ENCODE measurements at regions not wholly inside any gene's neighbourhood (a gene's known extent, or its start where the extent isn't known, plus 50 kb on each side); places are given as distances from the start of the nearest gene placed in this dataset.

GRCh38 chr18:73691118-73691517, 456.5 kb downstream of the FBXO15 start:
- CTCF ChIA-PET: interaction anchor here (0.7 kb wide), 1 partner anchor 44 kb away, joined by 3 read pairs; no protein-coding TSS in a partner anchor
- Mint-ChIP-seq H3K9me3 (ENCODE audit: unreplicated experiment) (peaks cover 7% of the 10 kb centered on the region), H3K27ac (ENCODE audit: low read depth, unreplicated experiment) (no peak overlapping the region), H3K4me1 (ENCODE audit: insufficient read depth, unreplicated experiment) (peaks cover 13% of the 10 kb centered on the region), H3K36me3 (ENCODE audit: insufficient read depth, unreplicated experiment) (no peaks in the 10 kb centered on the region), H3K27me3 (ENCODE audit: insufficient read depth, unreplicated experiment) (no peaks in the 10 kb centered on the region), H3K4me3 (ENCODE audit: unreplicated experiment) (no peak overlapping the region)
- no TSS peak for BruUV-seq (replicated peaks)
- DNase-seq (ENCODE audit: unreplicated experiment): no peak
- intact Hi-C loops (cut with micrococcal nuclease): no loop called here
- TF ChIP-seq CTCF (IDR thresholded peaks at IDR 0.05; ENCODE audit: unreplicated experiment): no peak
- POLR2A ChIA-PET: no interaction called here

GRCh38 chr18:73690222-73690621, 457.4 kb downstream of the FBXO15 start:
- no TSS peak for BruUV-seq (replicated peaks)
- intact Hi-C loops (cut with micrococcal nuclease): no loop called here
- peaks cover 7% of the 10 kb centered on the region for H3K9me3 Mint-ChIP-seq (ENCODE audit: unreplicated experiment)
- CTCF ChIA-PET: interaction anchor here (0.7 kb wide), 1 partner anchor 76 kb away, joined by 3 read pairs; no protein-coding TSS in a partner anchor
- POLR2A ChIA-PET: interaction anchor here (0.9 to 2.8 kb wide), 2 partner anchors 15 to 75 kb away, joined by 3 to 8 read pairs; no protein-coding TSS in a partner anchor
- peaks cover 13% of the 10 kb centered on the region for H3K4me1 Mint-ChIP-seq (ENCODE audit: insufficient read depth, unreplicated experiment)
- no peak for DNase-seq (ENCODE audit: unreplicated experiment)
- H3K27me3 Mint-ChIP-seq (ENCODE audit: insufficient read depth, unreplicated experiment): no peaks in the 10 kb centered on the region
- no peak for TF ChIP-seq CTCF (IDR thresholded peaks at IDR 0.05; ENCODE audit: unreplicated experiment)
- no peaks in the 10 kb centered on the region for H3K36me3 Mint-ChIP-seq (ENCODE audit: insufficient read depth, unreplicated experiment)
- H3K4me3 Mint-ChIP-seq (ENCODE audit: unreplicated experiment): no peak overlapping the region
- H3K27ac Mint-ChIP-seq (ENCODE audit: low read depth, unreplicated experiment): peak overlapping the region; percentile 62

DNA sequence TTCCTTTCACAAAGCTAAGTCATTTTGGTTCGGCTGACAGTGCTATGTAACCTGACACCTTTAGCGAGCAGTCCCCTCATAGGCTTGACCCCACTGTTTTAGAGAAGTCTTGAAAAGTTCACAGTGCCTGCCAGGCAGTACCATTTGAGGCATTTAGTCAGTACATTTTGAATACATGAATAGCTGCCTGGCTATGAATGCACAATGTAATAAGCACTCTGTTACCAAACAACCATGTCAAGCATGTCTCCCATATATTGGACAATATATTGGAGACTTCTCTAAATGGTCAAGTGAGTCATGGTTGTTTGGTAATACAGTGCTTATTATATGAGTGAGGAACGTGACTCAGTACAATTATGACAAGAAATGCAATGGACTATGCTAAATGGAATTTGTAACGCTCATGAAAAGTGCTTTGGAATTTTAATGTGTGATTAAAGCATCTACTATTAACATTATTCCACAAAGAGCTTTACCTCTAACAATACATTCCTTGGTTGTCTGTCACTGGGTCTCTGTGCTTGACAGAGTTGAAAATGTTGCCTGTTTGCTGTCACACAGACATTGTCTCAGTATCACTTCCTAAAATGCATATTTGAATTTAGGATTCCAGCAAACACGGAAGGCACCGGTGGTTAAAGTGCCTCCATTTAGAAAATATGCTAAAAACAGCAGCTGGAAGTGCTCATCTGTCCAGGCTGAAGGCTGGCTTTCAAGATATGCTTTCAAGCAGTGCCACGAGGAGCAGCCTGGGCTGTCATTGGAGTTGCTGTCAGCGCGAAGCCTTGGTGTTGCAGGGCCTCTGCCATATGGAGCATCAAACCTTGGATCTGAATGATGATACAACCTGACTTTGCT, 458.6 kb downstream of the FBXO15 start:
- H3K27ac Mint-ChIP-seq (ENCODE audit: low read depth, unreplicated experiment): no peak overlapping the region
- H3K9me3 Mint-ChIP-seq (ENCODE audit: unreplicated experiment): peaks cover 7% of the 10 kb centered on the region
- no peaks in the 10 kb centered on the region for H3K36me3 Mint-ChIP-seq (ENCODE audit: insufficient read depth, unreplicated experiment)
- no peaks in the 10 kb centered on the region for H3K27me3 Mint-ChIP-seq (ENCODE audit: insufficient read depth, unreplicated experiment)
- TF ChIP-seq CTCF (IDR thresholded peaks at IDR 0.05; ENCODE audit: unreplicated experiment): no peak
- H3K4me1 Mint-ChIP-seq (ENCODE audit: insufficient read depth, unreplicated experiment): peaks cover 22% of the 10 kb centered on the region
- CTCF ChIA-PET: interaction anchor here (0.6 to 1.2 kb wide), 2 partner anchors 36 to 43 kb away, joined by 3 to 4 read pairs; no protein-coding TSS in a partner anchor
- intact Hi-C loops (cut with micrococcal nuclease): loop anchor here (10.0 kb wide), 1 partner anchor 74 kb away; no protein-coding TSS in a partner anchor
- BruUV-seq (replicated peaks): no TSS peak
- POLR2A ChIA-PET: interaction anchor here (0.7 to 2.8 kb wide), 4 partner anchors 8 to 74 kb away, joined by 3 to 8 read pairs (median 4); no protein-coding TSS in a partner anchor
- no peak overlapping the region for H3K4me3 Mint-ChIP-seq (ENCODE audit: unreplicated experiment)
- peak; percentile 82 for DNase-seq (ENCODE audit: unreplicated experiment)

GRCh38 chr18:73688161-73688560, 459.5 kb downstream of the FBXO15 start:
- H3K27ac Mint-ChIP-seq (ENCODE audit: low read depth, unreplicated experiment): no peak overlapping the region
- intact Hi-C loops (cut with micrococcal nuclease): loop anchor here (10.0 kb wide), 1 partner anchor 73 kb away; no protein-coding TSS in a partner anchor
- POLR2A ChIA-PET: interaction anchor here (0.7 to 2.8 kb wide), 4 partner anchors 8 to 73 kb away, joined by 3 to 8 read pairs (median 4); no protein-coding TSS in a partner anchor
- H3K4me3 Mint-ChIP-seq (ENCODE audit: unreplicated experiment): no peak overlapping the region
- H3K4me1 Mint-ChIP-seq (ENCODE audit: insufficient read depth, unreplicated experiment): peaks cover 27% of the 10 kb centered on the region
- CTCF ChIA-PET: interaction anchor here (1.2 kb wide), 1 partner anchor 35 kb away, joined by 4 read pairs; no protein-coding TSS in a partner anchor
- H3K36me3 Mint-ChIP-seq (ENCODE audit: insufficient read depth, unreplicated experiment): no peaks in the 10 kb centered on the region
- no peak for DNase-seq (ENCODE audit: unreplicated experiment)
- H3K9me3 Mint-ChIP-seq (ENCODE audit: unreplicated experiment): peaks cover 3% of the 10 kb centered on the region
- no TSS peak for BruUV-seq (replicated peaks)
- H3K27me3 Mint-ChIP-seq (ENCODE audit: insufficient read depth, unreplicated experiment): no peaks in the 10 kb centered on the region
- TF ChIP-seq CTCF (IDR thresholded peaks at IDR 0.05; ENCODE audit: unreplicated experiment): no peak

Measured in MCF 10A (cell line).